ENCODE measurements at regions not wholly inside any gene's neighbourhood (a gene's known extent, or its start where the extent isn't known, plus 50 kb on each side); places are given as distances from the start of the nearest gene placed in this dataset.

GRCh38 chr9:129383561-129384490, 205.8 kb upstream of the IER5L start:
- DNase-seq (ENCODE audit: low read depth, low spot score), result no peak

- DNase-seq (ENCODE audit: low read depth, low spot score), result no peak
These were observed 205.0 kb upstream of the IER5L start for GRCh38 chr9:129383019-129383560.

- DNase-seq (ENCODE audit: low read depth, low spot score), result no peak
These were observed 204.4 kb upstream of the IER5L start for GRCh38 chr9:129382281-129383018.

- DNase-seq (ENCODE audit: low read depth, low spot score), result no peak
These were observed 203.5 kb upstream of the IER5L start for GRCh38 chr9:129381481-129381957.

GRCh38 chr9:129380961-129381401, 202.9 kb upstream of the IER5L start:
- no peak for DNase-seq (ENCODE audit: low read depth, low spot score)

- DNase-seq (ENCODE audit: low read depth, low spot score), result no peak
These were observed 201.8 kb upstream of the IER5L start for GRCh38 chr9:129379886-129380285.

GRCh38 chr9:129379181-129379836, 201.2 kb upstream of the IER5L start:
- no peak for DNase-seq (ENCODE audit: low read depth, low spot score)

GRCh38 chr9:129377931-129378661, 200.0 kb upstream of the IER5L start:
- DNase-seq (ENCODE audit: low read depth, low spot score), result no peak

- DNase-seq (ENCODE audit: low read depth, low spot score), result no peak
These were observed 199.1 kb upstream of the IER5L start for GRCh38 chr9:129377181-129377580.

- no peak for DNase-seq (ENCODE audit: low read depth, low spot score)
These were observed 197.8 kb upstream of the IER5L start for GRCh38 chr9:129375845-129376244.

GRCh38 chr9:129374651-129375050, 196.6 kb upstream of the IER5L start:
- DNase-seq (ENCODE audit: low read depth, low spot score), result no peak

GRCh38 chr9:129374231-129374630, 196.2 kb upstream of the IER5L start:
- DNase-seq (ENCODE audit: low read depth, low spot score), result no peak

- no peak for DNase-seq (ENCODE audit: low read depth, low spot score)
These were observed 195.3 kb upstream of the IER5L start for GRCh38 chr9:129373361-129373760.

GRCh38 chr9:129370770-129371169, 192.7 kb upstream of the IER5L start:
- DNase-seq (ENCODE audit: low read depth, low spot score), result no peak

- no peak for DNase-seq (ENCODE audit: low read depth, low spot score)
These were observed 190.4 kb upstream of the IER5L start for GRCh38 chr9:129368444-129368978.

GRCh38 chr9:129367287-129367686, 189.2 kb upstream of the IER5L start:
- no peak for DNase-seq (ENCODE audit: low read depth, low spot score)

- DNase-seq (ENCODE audit: low read depth, low spot score), result no peak
These were observed 187.1 kb upstream of the IER5L start for GRCh38 chr9:129365196-129365595.

- DNase-seq (ENCODE audit: low read depth, low spot score), result no peak
These were observed 185.3 kb upstream of the IER5L start for GRCh38 chr9:129363216-129363873.

- no peak for DNase-seq (ENCODE audit: low read depth, low spot score)
These were observed 184.4 kb upstream of the IER5L start for GRCh38 chr9:129362287-129363000.

Measured in pulmonary artery endothelial cell (primary cell).